ENCODE measurements at regions not wholly inside any gene's neighbourhood (a gene's known extent, or its start where the extent isn't known, plus 50 kb on each side); places are given as distances from the start of the nearest gene placed in this dataset.
A peak's percentile ranks its signal among the peaks of the same experiment; 100 is the strongest.

GRCh38 chr3:104546301-104546700, 820.4 kb upstream of the ALCAM start:
- DNase-seq = no peak

DNA sequence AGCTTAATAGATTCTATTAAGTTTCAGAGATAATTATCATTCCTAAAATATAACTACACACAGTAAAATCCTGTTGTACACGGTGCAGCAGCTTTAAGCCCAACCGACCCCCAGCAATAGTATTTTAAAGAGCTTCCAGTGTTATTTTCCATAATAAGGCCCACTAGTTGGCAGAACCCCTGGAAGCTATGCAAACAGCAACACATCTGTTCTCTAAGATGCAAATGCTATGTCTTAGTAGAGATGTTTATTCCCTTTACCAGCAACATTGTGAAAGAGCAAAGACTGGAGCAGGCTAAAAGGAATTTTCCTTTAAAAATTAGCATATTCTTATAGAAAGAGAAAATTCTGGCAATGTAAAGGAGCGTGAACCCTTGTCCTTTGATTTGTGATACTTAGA, 819.7 kb upstream of the ALCAM start:
- DNase-seq = no peak

- no peak for DNase-seq
These were observed 818.3 kb upstream of the ALCAM start for GRCh38 chr3:104548401-104548800.

GRCh38 chr3:104549099-104549714, 817.5 kb upstream of the ALCAM start:
- no peak for DNase-seq

- DNase-seq = no peak
These were observed 813.6 kb upstream of the ALCAM start for GRCh38 chr3:104553121-104553520.

DNA sequence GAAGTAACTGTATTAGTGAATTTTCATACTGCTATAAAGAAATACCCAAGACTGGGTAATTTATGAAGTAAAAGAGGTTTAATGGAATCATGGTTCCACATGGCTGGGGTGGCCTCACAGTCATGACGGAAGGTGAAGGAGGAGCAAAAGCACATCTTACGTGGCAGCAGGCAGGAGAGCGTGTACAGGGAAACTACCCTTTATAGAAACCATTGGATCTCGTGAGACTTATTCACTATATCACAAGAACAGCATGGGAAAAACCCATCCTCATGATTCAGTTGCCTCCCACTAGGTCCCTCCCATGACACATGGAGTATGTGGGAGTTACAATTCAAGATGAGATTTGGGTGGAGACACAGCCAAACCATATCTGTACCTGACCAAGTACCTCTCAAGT, 812.3 kb upstream of the ALCAM start:
- DNase-seq = no peak

DNA sequence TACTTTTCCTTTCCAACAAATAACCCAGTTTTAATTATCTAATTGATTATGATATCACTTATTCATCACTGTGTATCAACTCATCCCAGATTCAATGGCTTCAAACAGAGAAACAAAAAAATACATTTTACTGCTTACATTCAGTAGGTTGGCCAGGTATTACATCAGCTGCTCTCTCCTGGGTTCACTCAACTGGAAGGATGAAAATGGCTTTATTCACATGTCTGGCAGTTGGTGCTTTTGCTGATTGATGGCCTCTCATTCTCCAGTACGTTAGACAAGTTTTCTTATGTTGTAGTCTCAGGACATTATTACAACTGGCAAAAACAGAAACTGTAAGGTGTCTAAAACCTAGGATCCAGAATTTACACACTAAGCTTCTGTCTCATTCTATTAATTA, 811.0 kb upstream of the ALCAM start:
- no peak for DNase-seq

GRCh38 chr3:104556372-104557078, 810.2 kb upstream of the ALCAM start:
- no peak for DNase-seq

DNA sequence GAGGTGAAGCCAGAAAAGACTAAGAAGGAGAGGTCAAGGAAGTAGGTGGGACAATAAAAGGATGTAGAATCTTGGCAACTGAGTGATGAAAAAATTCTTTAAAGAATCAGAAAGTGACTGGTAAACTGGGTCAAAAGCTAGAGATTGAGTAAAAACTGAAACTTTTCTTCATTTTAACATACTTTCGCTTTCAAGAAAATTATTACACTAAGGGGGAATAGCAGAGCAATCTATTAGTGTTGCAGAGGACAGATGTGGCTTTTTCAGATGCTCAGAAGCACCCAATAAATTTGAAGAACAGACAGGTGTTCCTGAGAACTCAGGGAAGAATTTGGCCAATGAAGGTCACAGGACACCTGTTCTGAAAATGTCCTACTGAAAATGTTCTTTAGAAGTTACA, 805.4 kb upstream of the ALCAM start:
- DNase-seq = no peak

GRCh38 chr3:104564045-104564643, 802.6 kb upstream of the ALCAM start:
- DNase-seq = peak; percentile 71

GRCh38 chr3:104566054-104566453, 800.7 kb upstream of the ALCAM start:
- DNase-seq = no peak

GRCh38 chr3:104575634-104576033, 791.1 kb upstream of the ALCAM start:
- DNase-seq = no peak

DNA sequence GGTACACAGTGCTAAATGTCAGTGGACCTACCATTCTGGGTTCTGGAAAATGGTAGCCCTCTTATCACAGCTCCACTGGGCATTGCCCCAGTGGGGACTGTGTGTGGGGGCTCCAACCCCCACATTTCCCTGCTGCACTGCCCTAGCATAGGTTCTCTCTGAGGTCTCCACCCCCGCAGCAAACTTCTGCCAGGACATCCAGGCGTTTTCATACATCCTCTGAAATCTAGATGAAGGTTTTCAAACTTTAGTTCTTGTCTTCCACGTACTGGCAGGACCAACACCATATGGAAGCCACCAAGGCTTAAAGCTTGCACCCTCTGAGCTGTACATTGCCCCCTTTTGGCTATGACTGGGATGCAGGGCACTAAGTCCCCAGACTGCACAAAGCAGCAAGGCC, 788.2 kb upstream of the ALCAM start:
- no peak for DNase-seq

GRCh38 chr3:104582092-104582491, 784.6 kb upstream of the ALCAM start:
- no peak for DNase-seq

DNA sequence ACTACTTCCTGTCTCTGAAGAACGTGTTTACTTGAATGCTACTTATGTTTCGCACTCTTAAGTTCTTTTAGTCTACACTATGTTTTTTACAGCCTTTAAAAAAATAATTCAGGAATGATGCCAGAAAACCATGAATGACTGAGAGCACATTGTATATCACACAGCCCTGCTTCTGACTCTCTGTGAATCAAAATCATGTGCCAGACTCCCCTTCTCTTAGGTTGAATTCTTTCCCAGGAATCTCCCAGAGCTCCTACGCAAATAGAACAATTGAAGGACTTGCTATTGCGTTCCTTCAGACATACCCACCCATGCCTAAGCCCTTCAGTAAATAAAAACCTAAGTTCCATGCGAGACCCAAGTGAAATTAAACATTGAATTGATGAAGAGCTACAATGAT, 782.0 kb upstream of the ALCAM start:
- DNase-seq = no peak

DNA sequence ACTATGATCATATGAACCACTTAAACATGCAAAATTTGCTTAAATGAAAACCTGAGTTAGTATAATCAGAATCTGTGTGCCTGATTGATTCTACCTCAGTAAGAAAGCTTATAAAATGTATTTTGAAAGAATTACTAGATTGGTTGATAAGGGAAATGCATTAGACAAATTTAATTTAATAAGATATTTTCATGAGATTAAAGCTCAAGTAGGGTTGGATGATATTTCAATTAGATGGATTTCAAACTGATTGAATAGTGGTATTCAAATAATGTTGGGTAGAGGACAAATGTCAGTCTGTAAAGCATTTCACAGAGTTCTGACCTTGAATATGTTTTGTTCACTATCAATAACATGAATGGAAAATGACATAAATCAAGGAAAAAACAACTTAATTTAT, 780.4 kb upstream of the ALCAM start:
- no peak for DNase-seq

DNA sequence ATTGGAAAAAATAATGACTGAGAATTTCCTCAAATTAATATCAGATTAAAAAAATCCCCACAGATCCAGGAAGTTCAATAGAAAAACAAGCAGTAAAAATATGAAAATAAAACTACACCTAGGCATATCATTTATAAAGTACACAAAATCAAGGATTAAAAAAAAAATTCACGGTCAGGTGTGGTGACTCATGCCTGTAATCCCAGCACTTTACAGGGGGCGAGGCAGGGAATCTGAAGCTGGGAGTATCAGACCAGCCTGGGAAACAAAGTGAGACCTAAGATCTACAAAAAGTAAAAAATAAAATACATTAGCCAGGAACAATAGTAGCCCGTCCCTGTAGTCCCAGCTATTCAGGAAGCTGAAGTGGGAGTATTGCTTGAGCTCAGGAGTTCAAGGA, 778.3 kb upstream of the ALCAM start:
- DNase-seq = no peak

DNA sequence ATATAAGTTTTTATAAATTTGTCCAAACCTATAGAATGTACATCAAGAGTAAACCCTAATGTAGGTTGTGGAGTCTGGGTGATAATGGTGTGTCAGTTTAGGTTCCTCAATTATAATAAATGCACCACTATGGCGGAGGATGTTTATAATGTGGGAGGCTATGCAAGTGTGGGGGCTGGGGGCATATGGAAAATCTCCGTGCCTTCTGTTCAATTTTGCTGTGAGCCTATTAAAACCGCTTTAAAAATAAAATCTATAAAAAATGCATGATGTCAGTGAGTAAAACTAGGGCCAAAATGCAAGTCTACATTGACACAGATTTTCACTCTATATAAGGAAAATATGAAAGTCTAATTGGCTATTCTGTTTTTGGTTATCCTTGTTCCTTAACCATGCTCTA, 774.9 kb upstream of the ALCAM start:
- DNase-seq = no peak

DNA sequence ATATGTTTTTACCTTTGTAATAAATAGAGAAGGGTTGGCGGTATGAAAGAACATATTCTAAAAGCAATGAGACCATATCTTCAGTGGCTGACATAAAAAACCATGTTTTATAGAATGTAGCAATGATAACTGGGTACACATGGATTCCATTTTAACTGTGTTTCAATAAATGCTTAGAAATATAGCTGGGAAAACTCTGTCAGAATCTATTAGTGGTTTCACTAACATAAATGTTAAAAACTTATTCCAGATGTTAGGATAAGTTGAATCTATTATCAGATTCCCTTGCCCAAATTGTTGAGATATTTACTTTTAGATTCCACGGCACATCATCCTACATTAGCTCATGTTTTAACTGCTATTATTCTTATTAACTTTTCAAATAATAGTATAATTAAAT, 772.2 kb upstream of the ALCAM start:
- DNase-seq = no peak

DNA sequence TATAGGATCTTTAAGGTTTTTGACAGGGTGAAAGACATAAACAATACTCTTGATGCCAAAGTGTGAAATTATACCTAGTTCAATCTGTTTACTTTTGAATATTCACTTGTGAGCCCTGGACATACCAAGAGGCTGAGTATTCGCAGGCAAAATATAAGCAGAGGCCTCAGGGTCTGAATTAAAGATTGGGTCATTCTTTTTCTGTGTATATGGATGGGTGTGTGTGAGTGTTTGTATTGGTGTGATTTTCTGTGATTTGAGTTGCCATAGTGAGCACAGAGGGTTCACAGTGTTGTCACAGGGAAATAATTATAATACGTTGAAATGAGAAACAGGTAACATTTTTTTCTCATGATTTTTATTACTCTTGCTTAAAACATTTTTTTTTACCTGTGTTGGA, 770.7 kb upstream of the ALCAM start:
- no peak for DNase-seq

GRCh38 chr3:104596551-104596950, 770.2 kb upstream of the ALCAM start:
- DNase-seq = no peak

- no peak for DNase-seq
These were observed 767.7 kb upstream of the ALCAM start for GRCh38 chr3:104598848-104599511.

DNA sequence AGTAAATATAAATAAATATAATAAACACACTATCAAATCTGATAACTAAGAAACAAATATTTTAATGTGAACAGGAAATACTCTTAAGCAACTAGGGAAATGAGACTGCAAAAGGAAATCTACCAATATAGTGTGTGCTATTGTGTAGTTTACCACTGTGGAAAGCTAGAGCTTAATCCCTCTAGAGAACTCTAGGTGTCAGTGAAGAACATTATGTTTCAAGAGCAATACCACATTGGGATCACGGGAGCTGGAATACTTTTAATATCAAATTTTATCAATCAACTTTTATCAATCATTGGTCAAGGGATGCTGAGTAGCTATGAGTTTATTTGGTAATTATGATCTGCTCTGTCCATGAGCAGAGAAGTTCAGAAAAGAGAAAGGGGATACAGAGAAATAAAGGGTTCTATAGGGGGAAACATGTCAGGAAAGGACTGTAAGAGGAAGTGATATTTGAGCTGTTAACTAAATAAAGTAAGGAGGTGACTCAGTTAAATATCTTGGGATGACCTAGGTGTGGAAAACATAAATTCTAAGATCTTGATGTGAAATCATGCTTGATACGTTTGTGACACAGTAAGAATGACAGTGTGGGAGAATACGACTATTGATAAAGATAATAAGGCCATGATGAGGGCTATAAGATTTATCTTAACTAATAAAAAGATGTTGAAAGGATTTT, 762.2 kb upstream of the ALCAM start:
- no peak for DNase-seq

GRCh38 chr3:104606812-104607211, 759.9 kb upstream of the ALCAM start:
- no peak for DNase-seq

Measured in stimulated activated CD4-positive, alpha-beta T cell treated with anti-CD3 and anti-CD28 coated beads, Interleukin-4, amount 100 ng/mL, for 24 hours (primary cell).